ENCODE measurements at regions not wholly inside any gene's neighbourhood (a gene's known extent, or its start where the extent isn't known, plus 50 kb on each side); places are given as distances from the start of the nearest gene placed in this dataset.

GRCh38 chr11:113602483-113602882, 103.6 kb downstream of the TMPRSS5 start:
- Mint-ChIP-seq H3K36me3 (no peaks in the 10 kb centered on the region), H3K27ac (no peak overlapping the region), H3K9me3 (peaks cover 5% of the 10 kb centered on the region), H3K27me3 (peaks cover 10% of the 10 kb centered on the region), H3K4me1 (no peaks in the 10 kb centered on the region), H3K4me3 (no peak overlapping the region)
- DNase-seq (ENCODE audit: low spot score in 2 of 2) (no peak), ATAC-seq (ENCODE audit: low read depth) (no peak)

- H3K36me3 Mint-ChIP-seq, result peaks cover 2% of the 10 kb centered on the region
- ATAC-seq (ENCODE audit: low read depth) (no peak), DNase-seq (ENCODE audit: low spot score in 2 of 2) (no peak)
- peaks cover 22% of the 10 kb centered on the region for H3K27me3 Mint-ChIP-seq
- peaks cover 9% of the 10 kb centered on the region for H3K9me3 Mint-ChIP-seq
- no peak overlapping the region for H3K4me3 Mint-ChIP-seq
- no peak overlapping the region for H3K27ac Mint-ChIP-seq
- no peaks in the 10 kb centered on the region for H3K4me1 Mint-ChIP-seq
Observed at GRCh38 chr11:113596658-113597057, 109.5 kb downstream of the TMPRSS5 start.

- H3K27me3 Mint-ChIP-seq, result peaks cover 22% of the 10 kb centered on the region
- no peaks in the 10 kb centered on the region for H3K4me1 Mint-ChIP-seq
- H3K36me3 Mint-ChIP-seq, result peaks cover 2% of the 10 kb centered on the region
- H3K4me3 Mint-ChIP-seq, result no peak overlapping the region
- H3K27ac Mint-ChIP-seq, result no peak overlapping the region
- DNase-seq (ENCODE audit: low spot score in 2 of 2) (no peak), ATAC-seq (ENCODE audit: low read depth) (no peak)
- peaks cover 9% of the 10 kb centered on the region for H3K9me3 Mint-ChIP-seq
Observed at GRCh38 chr11:113595810-113596594, 110.1 kb downstream of the TMPRSS5 start.

GRCh38 chr11:113593698-113594308, 112.3 kb downstream of the TMPRSS5 start:
- ATAC-seq (ENCODE audit: low read depth) (no peak), DNase-seq (ENCODE audit: low spot score in 2 of 2) (no peak)
- Mint-ChIP-seq H3K4me1 (no peaks in the 10 kb centered on the region), H3K36me3 (peaks cover 2% of the 10 kb centered on the region), H3K27me3 (peaks cover 18% of the 10 kb centered on the region), H3K9me3 (peaks cover 9% of the 10 kb centered on the region), H3K4me3 (no peak overlapping the region), H3K27ac (no peak overlapping the region)

GRCh38 chr11:113591117-113591516, 115.0 kb downstream of the TMPRSS5 start:
- DNase-seq (ENCODE audit: low spot score in 2 of 2), result no peak
- H3K4me1 Mint-ChIP-seq, result no peaks in the 10 kb centered on the region
- no peak overlapping the region for H3K27ac Mint-ChIP-seq
- H3K27me3 Mint-ChIP-seq, result peaks cover 8% of the 10 kb centered on the region
- peaks cover 5% of the 10 kb centered on the region for H3K9me3 Mint-ChIP-seq
- ATAC-seq (ENCODE audit: low read depth), result no peak
- H3K4me3 Mint-ChIP-seq, result no peak overlapping the region
- H3K36me3 Mint-ChIP-seq, result peaks cover 2% of the 10 kb centered on the region

GRCh38 chr11:113587308-113587739, 112.1 kb upstream of the DRD2 start:
- ATAC-seq (ENCODE audit: low read depth) (no peak), DNase-seq (ENCODE audit: low spot score in 2 of 2) (no peak)
- no peaks in the 10 kb centered on the region for H3K4me1 Mint-ChIP-seq
- no peak overlapping the region for H3K27ac Mint-ChIP-seq
- H3K27me3 Mint-ChIP-seq, result peaks cover 7% of the 10 kb centered on the region
- H3K36me3 Mint-ChIP-seq, result no peaks in the 10 kb centered on the region
- H3K9me3 Mint-ChIP-seq, result no peaks in the 10 kb centered on the region
- H3K4me3 Mint-ChIP-seq, result no peak overlapping the region

GRCh38 chr11:113584371-113584770, 109.2 kb upstream of the DRD2 start:
- Mint-ChIP-seq H3K36me3 (no peaks in the 10 kb centered on the region), H3K4me3 (no peak overlapping the region), H3K9me3 (no peaks in the 10 kb centered on the region), H3K27ac (no peak overlapping the region), H3K27me3 (peaks cover 6% of the 10 kb centered on the region), H3K4me1 (no peaks in the 10 kb centered on the region)
- DNase-seq (ENCODE audit: low spot score in 2 of 2) (no peak), ATAC-seq (ENCODE audit: low read depth) (no peak)

GRCh38 chr11:113581713-113582112, 106.5 kb upstream of the DRD2 start:
- Mint-ChIP-seq H3K9me3 (no peaks in the 10 kb centered on the region), H3K4me3 (no peak overlapping the region), H3K27ac (no peak overlapping the region), H3K4me1 (peaks cover 2% of the 10 kb centered on the region), H3K27me3 (peaks cover 10% of the 10 kb centered on the region), H3K36me3 (no peaks in the 10 kb centered on the region)
- no peak for DNase-seq (ENCODE audit: low spot score in 2 of 2)
- ATAC-seq (ENCODE audit: low read depth), result no peak

- H3K36me3 Mint-ChIP-seq, result no peaks in the 10 kb centered on the region
- no peak for ATAC-seq (ENCODE audit: low read depth)
- no peak for DNase-seq (ENCODE audit: low spot score in 2 of 2)
- no peak overlapping the region for H3K27ac Mint-ChIP-seq
- H3K27me3 Mint-ChIP-seq, result peaks cover 12% of the 10 kb centered on the region
- H3K4me3 Mint-ChIP-seq, result no peak overlapping the region
- peaks cover 2% of the 10 kb centered on the region for H3K4me1 Mint-ChIP-seq
- H3K9me3 Mint-ChIP-seq, result no peaks in the 10 kb centered on the region
Observed at GRCh38 chr11:113579292-113579940, 104.2 kb upstream of the DRD2 start.

- DNase-seq (ENCODE audit: low spot score in 2 of 2), result no peak
- no peak for ATAC-seq (ENCODE audit: low read depth)
- H3K27ac Mint-ChIP-seq, result no peak overlapping the region
- H3K27me3 Mint-ChIP-seq, result peaks cover 13% of the 10 kb centered on the region
- peaks cover 2% of the 10 kb centered on the region for H3K4me1 Mint-ChIP-seq
- H3K9me3 Mint-ChIP-seq, result no peaks in the 10 kb centered on the region
- H3K36me3 Mint-ChIP-seq, result no peaks in the 10 kb centered on the region
- H3K4me3 Mint-ChIP-seq, result no peak overlapping the region
Observed at GRCh38 chr11:113578715-113579250, 103.6 kb upstream of the DRD2 start.

GRCh38 chr11:113578033-113578380, 102.8 kb upstream of the DRD2 start:
- no peaks in the 10 kb centered on the region for H3K36me3 Mint-ChIP-seq
- H3K9me3 Mint-ChIP-seq, result no peaks in the 10 kb centered on the region
- no peak overlapping the region for H3K27ac Mint-ChIP-seq
- no peak for DNase-seq (ENCODE audit: low spot score in 2 of 2)
- peaks cover 2% of the 10 kb centered on the region for H3K4me1 Mint-ChIP-seq
- no peak overlapping the region for H3K4me3 Mint-ChIP-seq
- ATAC-seq (ENCODE audit: low read depth), result no peak
- peaks cover 7% of the 10 kb centered on the region for H3K27me3 Mint-ChIP-seq

GRCh38 chr11:113577356-113578032, 102.3 kb upstream of the DRD2 start:
- Mint-ChIP-seq H3K9me3 (no peaks in the 10 kb centered on the region), H3K4me1 (peaks cover 2% of the 10 kb centered on the region), H3K4me3 (no peak overlapping the region), H3K36me3 (no peaks in the 10 kb centered on the region), H3K27me3 (peaks cover 7% of the 10 kb centered on the region), H3K27ac (no peak overlapping the region)
- no peak for ATAC-seq (ENCODE audit: low read depth)
- no peak for DNase-seq (ENCODE audit: low spot score in 2 of 2)

GRCh38 chr11:113574586-113574985, 99.4 kb upstream of the DRD2 start:
- H3K36me3 Mint-ChIP-seq, result no peaks in the 10 kb centered on the region
- peaks cover 7% of the 10 kb centered on the region for H3K27me3 Mint-ChIP-seq
- H3K4me3 Mint-ChIP-seq, result no peak overlapping the region
- DNase-seq (ENCODE audit: low spot score in 2 of 2) (no peak), ATAC-seq (ENCODE audit: low read depth) (no peak)
- no peak overlapping the region for H3K27ac Mint-ChIP-seq
- H3K9me3 Mint-ChIP-seq, result no peaks in the 10 kb centered on the region
- peaks cover 2% of the 10 kb centered on the region for H3K4me1 Mint-ChIP-seq

GRCh38 chr11:113574171-113574570, 99.0 kb upstream of the DRD2 start:
- peaks cover 7% of the 10 kb centered on the region for H3K27me3 Mint-ChIP-seq
- no peaks in the 10 kb centered on the region for H3K36me3 Mint-ChIP-seq

More at GRCh38 chr11:113574171-113574570, 99.0 kb upstream of the DRD2 start:
- ATAC-seq (ENCODE audit: low read depth), result no peak
- DNase-seq (ENCODE audit: low spot score in 2 of 2), result no peak
- Mint-ChIP-seq H3K4me1 (peaks cover 2% of the 10 kb centered on the region), H3K27ac (no peak overlapping the region), H3K4me3 (no peak overlapping the region), H3K9me3 (no peaks in the 10 kb centered on the region)

Data from memory B cell (primary cell).